ENCODE measurements at regions not wholly inside any gene's neighbourhood (a gene's known extent, or its start where the extent isn't known, plus 50 kb on each side); places are given as distances from the start of the nearest gene placed in this dataset.

- no peaks in the 10 kb centered on the region for H3F3A ChIP-seq (ENCODE audit: low read length, unreplicated experiment)
- POLR2A ChIA-PET (ENCODE audit: unreplicated experiment) = no interaction called here
- H3K36me3 ChIP-seq (ENCODE audit: low read depth, low read length) = no peaks in the 10 kb centered on the region
- no peak overlapping the region for H2AFZ ChIP-seq (ENCODE audit: low read length)
- no peaks in the 10 kb centered on the region for H3K79me2 ChIP-seq (ENCODE audit: low read length)
- no peaks in the 10 kb centered on the region for H3K4me1 ChIP-seq (ENCODE audit: insufficient read depth, low read length)
- intact Hi-C loops (cut with micrococcal nuclease) = no loop called here
- DNase-seq = no peak
- no peak overlapping the region for H3K9ac ChIP-seq (ENCODE audit: low read length)
- no peaks in the 10 kb centered on the region for H3K9me2 ChIP-seq (replicated peaks; ENCODE audit: low read length)
- H3K27ac ChIP-seq (ENCODE audit: low read length) = no peak overlapping the region
- no peaks in the 10 kb centered on the region for H3K27me3 ChIP-seq (ENCODE audit: low read length)
- no peak for TF ChIP-seq EZH2phosphoT487 (IDR thresholded peaks at IDR 0.05; ENCODE audit: borderline replicate concordance, low read length)
- TF ChIP-seq EZH2 (IDR thresholded peaks at IDR 0.05; ENCODE audit: low read length, unreplicated experiment) = no peak
- no peak for TF ChIP-seq CTCF (conservative IDR thresholded peaks at IDR 0.05; ENCODE audit: low read depth, low read length)
- no TSS peak for BruUV-seq (replicated peaks)
- no peaks in the 10 kb centered on the region for H4K20me1 ChIP-seq (ENCODE audit: low read length)
- H3K4me2 ChIP-seq (ENCODE audit: low read length) = no peak overlapping the region
- CTCF ChIA-PET = no interaction called here
- no peak for ATAC-seq
- H3K9me3 ChIP-seq (ENCODE audit: low read length) = no peaks in the 10 kb centered on the region
- no peak overlapping the region for H3K4me3 ChIP-seq (ENCODE audit: low read length)
These were observed 111.5 kb upstream of the WDFY3 start for GRCh38 chr4:85078016-85078415.

DNA sequence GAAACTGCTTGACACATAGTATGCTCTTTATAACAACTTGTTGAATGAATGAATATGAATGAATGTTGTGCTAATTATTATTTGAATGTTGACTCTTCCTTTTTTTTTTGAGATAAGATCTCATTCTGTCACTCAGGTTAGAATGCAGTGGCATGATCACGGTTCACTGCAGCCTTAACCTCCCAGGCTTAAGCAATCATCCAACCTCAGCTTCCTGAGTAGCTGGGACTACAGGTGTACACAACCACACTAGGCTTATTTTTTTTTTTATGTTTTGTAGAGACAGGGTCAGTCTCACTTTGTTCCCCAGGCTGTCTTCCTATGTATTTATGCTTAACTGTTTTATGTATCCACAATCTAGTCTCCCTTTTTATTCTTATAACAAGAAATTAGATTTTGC, 114.7 kb upstream of the WDFY3 start:
- Histone ChIP-seq H3F3A (ENCODE audit: low read length, unreplicated experiment) (no peaks in the 10 kb centered on the region), H3K4me3 (ENCODE audit: low read length) (no peak overlapping the region), H2AFZ (ENCODE audit: low read length) (no peak overlapping the region), H3K36me3 (ENCODE audit: low read depth, low read length) (no peaks in the 10 kb centered on the region), H4K20me1 (ENCODE audit: low read length) (no peaks in the 10 kb centered on the region), H3K79me2 (ENCODE audit: low read length) (no peaks in the 10 kb centered on the region), H3K9me2 (replicated peaks; ENCODE audit: low read length) (no peaks in the 10 kb centered on the region), H3K27me3 (ENCODE audit: low read length) (no peaks in the 10 kb centered on the region), H3K9me3 (ENCODE audit: low read length) (no peaks in the 10 kb centered on the region), H3K4me2 (ENCODE audit: low read length) (no peak overlapping the region), H3K9ac (ENCODE audit: low read length) (no peak overlapping the region), H3K27ac (ENCODE audit: low read length) (no peak overlapping the region), H3K4me1 (ENCODE audit: insufficient read depth, low read length) (no peaks in the 10 kb centered on the region)
- POLR2A ChIA-PET (ENCODE audit: unreplicated experiment) = no interaction called here
- CTCF ChIA-PET = no interaction called here
- DNase-seq = peak; percentile 28
- no peak for TF ChIP-seq EZH2phosphoT487 (IDR thresholded peaks at IDR 0.05; ENCODE audit: borderline replicate concordance, low read length)
- ATAC-seq = no peak
- no TSS peak for BruUV-seq (replicated peaks)
- intact Hi-C loops (cut with micrococcal nuclease) = loop anchor here (10.0 kb wide), 1 partner anchor 664 kb away; no protein-coding TSS in a partner anchor

GRCh38 chr4:85084371-85085094, 118.0 kb upstream of the WDFY3 start:
- no peaks in the 10 kb centered on the region for H3K9me3 ChIP-seq (ENCODE audit: low read length)
- TF ChIP-seq EZH2 (IDR thresholded peaks at IDR 0.05; ENCODE audit: low read length, unreplicated experiment) (no peak), EZH2phosphoT487 (IDR thresholded peaks at IDR 0.05; ENCODE audit: borderline replicate concordance, low read length) (no peak), CTCF (conservative IDR thresholded peaks at IDR 0.05; ENCODE audit: low read depth, low read length) (peak; percentile 69)
- H3K27me3 ChIP-seq (ENCODE audit: low read length) = no peaks in the 10 kb centered on the region
- H3K9ac ChIP-seq (ENCODE audit: low read length) = no peak overlapping the region
- intact Hi-C loops (cut with micrococcal nuclease) = loop anchor here (2.0 to 10.0 kb wide), 2 partner anchors 286 to 660 kb away; no protein-coding TSS in a partner anchor
- ChIA-PET POLR2A (ENCODE audit: unreplicated experiment) (no interaction called here), CTCF (interaction anchor here (0.7 kb wide), 1 partner anchor 712 kb away, joined by 3 read pairs; no protein-coding TSS in a partner anchor)
- H3K36me3 ChIP-seq (ENCODE audit: low read depth, low read length) = no peaks in the 10 kb centered on the region
- BruUV-seq (replicated peaks) = no TSS peak
- H3K9me2 ChIP-seq (replicated peaks; ENCODE audit: low read length) = no peaks in the 10 kb centered on the region
- no peaks in the 10 kb centered on the region for H3K79me2 ChIP-seq (ENCODE audit: low read length)
- no peaks in the 10 kb centered on the region for H3F3A ChIP-seq (ENCODE audit: low read length, unreplicated experiment)
- H3K4me3 ChIP-seq (ENCODE audit: low read length) = no peak overlapping the region
- H3K4me2 ChIP-seq (ENCODE audit: low read length) = no peak overlapping the region
- peak; percentile 75 for DNase-seq
- no peaks in the 10 kb centered on the region for H3K4me1 ChIP-seq (ENCODE audit: insufficient read depth, low read length)
- H2AFZ ChIP-seq (ENCODE audit: low read length) = no peak overlapping the region
- peak; percentile 67 for ATAC-seq
- H3K27ac ChIP-seq (ENCODE audit: low read length) = no peak overlapping the region
- no peaks in the 10 kb centered on the region for H4K20me1 ChIP-seq (ENCODE audit: low read length)
